CD4-positive, alpha-beta T cell (primary cell): ENCODE measurements at regions not wholly inside any gene's neighbourhood (a gene's known extent, or its start where the extent isn't known, plus 50 kb on each side); places are given as distances from the start of the nearest gene placed in this dataset.

Experiments
- ATAC-seq: fragments of 200-7000 bp; cut with Tn5 transposase; one replicate; pipeline ENCODE4 v1.10.0; 2022; ENCODE audit warnings: mild to moderate bottlenecking; ENCODE audit not compliant: poor library complexity
- CTCF ChIA-PET: fragments of 350-600 bp; sonication (Branson Sonifier 250); formaldehyde crosslinking; loops from one replicate; lab custom pipeline; 2021; ENCODE audit warnings: antibody characterized with exemption, inconsistent platforms; lab: Charles Lee
- POLR2A ChIA-PET: fragments of 350-600 bp; sonication (Branson Sonifier 250); formaldehyde crosslinking; loops from one replicate; lab custom pipeline; 2021; ENCODE audit warnings: antibody characterized with exemption, inconsistent platforms; lab: Charles Lee
- DNase-seq, 14 experiments: peaks; one replicate each; pipeline ENCODE4 v3.0.0-alpha.2; 2013 to 2020; ENCODE audit warnings: mixed read lengths in 2 of 14
- H3K27ac ChIP-seq, 2 donors: one replicate each; pipeline versions ENCODE4 v1.5.1 to v1.7.0; 2013; ENCODE audit warnings: low read length in 2 of 2, low read depth in 1 of 2, mild to moderate bottlenecking in 1 of 2
- H3K27me3 ChIP-seq, 2 experiments: 1 replicate in 1 of 2; 2 replicates in 1 of 2; pipeline versions ENCODE4 v1.6.1 to v1.7.0; 2013; ENCODE audit warnings: low read length in 2 of 2, control low read depth in 1 of 2, mild to moderate bottlenecking in 1 of 2, moderate library complexity in 1 of 2; ENCODE audit not compliant: insufficient read depth in 2 of 2, control insufficient read depth in 1 of 2
- H3K36me3 ChIP-seq: one replicate; pipeline ENCODE4 v1.6.1; 2013; ENCODE audit warnings: low read length, control low read depth; ENCODE audit not compliant: insufficient read depth
- H3K4me1 ChIP-seq: one replicate; pipeline ENCODE4 v1.6.1; 2013; ENCODE audit warnings: low read length, control low read depth; ENCODE audit not compliant: insufficient read depth
- H3K4me3 ChIP-seq: one replicate; pipeline ENCODE4 v1.5.1; 2013; ENCODE audit warnings: mild to moderate bottlenecking, low read length, moderate library complexity
- H3K9me3 ChIP-seq, 2 experiments: 1 replicate in 1 of 2; 2 replicates in 1 of 2; pipeline versions ENCODE4 v1.6.1 to v1.7.0; 2013; ENCODE audit warnings: low read length in 2 of 2, mild to moderate bottlenecking in 2 of 2, control low read depth in 1 of 2, moderate library complexity in 1 of 2; ENCODE audit not compliant: control insufficient read depth in 1 of 2, insufficient read depth in 1 of 2
- H3K27ac Mint-ChIP-seq: one replicate; pipeline ENCODE4 v1.8.0; 2020; ENCODE audit warnings: mixed read lengths
- H3K27me3 Mint-ChIP-seq: one replicate; pipeline ENCODE4 v1.8.0; 2021; ENCODE audit warnings: mixed read lengths
- H3K36me3 Mint-ChIP-seq: one replicate; pipeline ENCODE4 v1.8.0; 2021; ENCODE audit warnings: low read depth, mixed read lengths
- H3K4me1 Mint-ChIP-seq: one replicate; pipeline ENCODE4 v1.8.0; 2021; ENCODE audit warnings: low read depth, mixed read lengths
- H3K4me3 Mint-ChIP-seq: one replicate; pipeline ENCODE4 v1.8.0; 2020; ENCODE audit warnings: mild to moderate bottlenecking, mixed read lengths
- H3K9me3 Mint-ChIP-seq: one replicate; pipeline ENCODE4 v1.8.0; 2020; ENCODE audit warnings: mixed read lengths
- CTCF ChIP-seq: fragments of 200-600 bp; IDR thresholded peaks from one replicate; pipeline ENCODE4 v1.8.0; 2022; ENCODE audit warnings: antibody characterized with exemption, mild to moderate bottlenecking
- intact Hi-C, 2 experiments: fragments of 100-400 bp; cut with DNase I in 1 of 2; cut with micrococcal nuclease in 1 of 2; formaldehyde crosslinking; loops; one replicate each; pipeline versions ENCODE4 v1.15.1 to v1.9.0; 2023 to 2025; cut with DNase I, micrococcal nuclease

GRCh38 chr7:33726582-33726981 lies 178.8 kb upstream of the BMPER start:
- intact Hi-C loops: no loop called here
- H3K27me3 Mint-ChIP-seq: no peaks in the 10 kb centered on the region

GRCh38 chr7:33727315-33727714 lies 178.0 kb upstream of the BMPER start:
- no peak for ATAC-seq
- Mint-ChIP-seq H3K4me1 (no peaks in the 10 kb centered on the region), H3K36me3 (no peaks in the 10 kb centered on the region)

More at GRCh38 chr7:33726582-33726981, 178.8 kb upstream of the BMPER start:
- TF ChIP-seq CTCF: no peak
- H3K36me3 Mint-ChIP-seq: no peaks in the 10 kb centered on the region
- H3K4me1 ChIP-seq: no peaks in the 10 kb centered on the region
- DNase-seq: no peak
- H3K36me3 ChIP-seq: no peaks in the 10 kb centered on the region
- no peaks in the 10 kb centered on the region for H3K9me3 Mint-ChIP-seq
- ChIA-PET CTCF (no interaction called here), POLR2A (no interaction called here)
- H3K9me3 ChIP-seq: no peaks in the 10 kb centered on the region
- no peak for ATAC-seq
- no peak overlapping the region for H3K4me3 ChIP-seq
- H3K27ac ChIP-seq: no peak overlapping the region
- H3K4me1 Mint-ChIP-seq: no peaks in the 10 kb centered on the region
- no peak overlapping the region for H3K27ac Mint-ChIP-seq
- no peaks in the 10 kb centered on the region for H3K27me3 ChIP-seq
- H3K4me3 Mint-ChIP-seq: no peak overlapping the region

GRCh38 chr7:33728873-33729551 lies 176.3 kb upstream of the BMPER start:
- Histone ChIP-seq H3K4me3 (no peak overlapping the region), H3K27me3 (no peaks in the 10 kb centered on the region), H3K9me3 (no peaks in the 10 kb centered on the region), H3K4me1 (no peaks in the 10 kb centered on the region), H3K27ac (no peak overlapping the region), H3K36me3 (no peaks in the 10 kb centered on the region)
- CTCF ChIA-PET: no interaction called here
- no peak for TF ChIP-seq CTCF
- H3K27ac Mint-ChIP-seq: no peak overlapping the region
- no peaks in the 10 kb centered on the region for H3K9me3 Mint-ChIP-seq
- H3K36me3 Mint-ChIP-seq: no peaks in the 10 kb centered on the region
- no peak overlapping the region for H3K4me3 Mint-ChIP-seq
- intact Hi-C loops: no loop called here
- POLR2A ChIA-PET: no interaction called here
- DNase-seq (no peak), ATAC-seq (no peak)
- no peaks in the 10 kb centered on the region for H3K27me3 Mint-ChIP-seq
- H3K4me1 Mint-ChIP-seq: no peaks in the 10 kb centered on the region

More at GRCh38 chr7:33727315-33727714, 178.0 kb upstream of the BMPER start:
- CTCF ChIA-PET: no interaction called here
- Histone ChIP-seq H3K4me1 (no peaks in the 10 kb centered on the region), H3K9me3 (no peaks in the 10 kb centered on the region), H3K27me3 (no peaks in the 10 kb centered on the region), H3K36me3 (no peaks in the 10 kb centered on the region), H3K4me3 (no peak overlapping the region), H3K27ac (no peak overlapping the region)
- TF ChIP-seq CTCF: no peak
- H3K4me3 Mint-ChIP-seq: no peak overlapping the region
- H3K27me3 Mint-ChIP-seq: no peaks in the 10 kb centered on the region
- no peak for DNase-seq
- no peak overlapping the region for H3K27ac Mint-ChIP-seq
- intact Hi-C loops: no loop called here
- no peaks in the 10 kb centered on the region for H3K9me3 Mint-ChIP-seq
- POLR2A ChIA-PET: no interaction called here
